GM23338 (cell line): ENCODE measurements at regions not wholly inside any gene's neighbourhood (a gene's known extent, or its start where the extent isn't known, plus 50 kb on each side); places are given as distances from the start of the nearest gene placed in this dataset.

ENCODE experiments used
- CREB1 ChIP-seq: fragments of 250-450 bp; sonication (Bioruptor Pico); IDR thresholded peaks from 2 replicates; pipeline ENCODE4 v1.5.0; 2020; ENCODE audit warnings: low read depth, mild to moderate bottlenecking, moderate library complexity
- EZH2 ChIP-seq: fragments of 200-600 bp; sonication (generic); IDR thresholded peaks from one replicate; pipeline ENCODE4 v1.8.0; 2017; ENCODE audit warnings: antibody characterized with exemption, mild to moderate bottlenecking, low read depth; ENCODE audit not compliant: unreplicated experiment
- EZH2phosphoT487 ChIP-seq: fragments of 200-600 bp; sonication (generic); IDR thresholded peaks from one replicate; pipeline ENCODE4 v1.8.1; 2018; ENCODE audit warnings: antibody characterized with exemption; ENCODE audit not compliant: unreplicated experiment
- JUNB ChIP-seq: IDR thresholded peaks from one replicate; pipeline ENCODE4 v1.6.1; 2016; ENCODE audit warnings: antibody characterized with exemption; ENCODE audit not compliant: unreplicated experiment
- NANOG ChIP-seq: IDR thresholded peaks from 2 replicates; pipeline ENCODE4 v1.6.1; 2016; ENCODE audit warnings: antibody characterized with exemption, borderline replicate concordance
- POLR2AphosphoS5 ChIP-seq: IDR thresholded peaks from 2 replicates; pipeline ENCODE4 v1.6.1; 2016; ENCODE audit warnings: antibody characterized with exemption, low read depth
- ZNF114 ChIP-seq: fragments of 250-450 bp; sonication (Bioruptor Pico); IDR thresholded peaks from 2 replicates; pipeline ENCODE4 v1.5.0; 2020; ENCODE audit warnings: mild to moderate bottlenecking, moderate library complexity
- ZNF331 ChIP-seq: fragments of 250-450 bp; sonication (Bioruptor Pico); IDR thresholded peaks from 2 replicates; pipeline ENCODE4 v1.5.0; 2020; ENCODE audit warnings: low read depth, mild to moderate bottlenecking, moderate library complexity
- TF ChIP-seq, protein P1 (sequence below), 2 experiments: fragments of 200-600 bp in 1 of 2; sonication (generic) in 1 of 2; conservative IDR thresholded peaks; 2 replicates each; pipeline versions ENCODE4 v1.5.1 to v1.6.1; 2016 to 2017; ENCODE audit warnings: antibody characterized with exemption in 2 of 2, low read depth in 2 of 2, mild to moderate bottlenecking in 2 of 2, moderate library complexity in 1 of 2
- TF ChIP-seq, protein P2 (sequence below): IDR thresholded peaks from one replicate; pipeline ENCODE4 v1.6.1; 2018; ENCODE audit warnings: antibody characterized with exemption; ENCODE audit not compliant: unreplicated experiment
- TF ChIP-seq, protein P3 (sequence below): fragments of 250-450 bp; sonication (Bioruptor Pico); IDR thresholded peaks from 2 replicates; pipeline ENCODE4 v1.5.0; 2020; ENCODE audit warnings: mild to moderate bottlenecking, moderate library complexity

DNA sequence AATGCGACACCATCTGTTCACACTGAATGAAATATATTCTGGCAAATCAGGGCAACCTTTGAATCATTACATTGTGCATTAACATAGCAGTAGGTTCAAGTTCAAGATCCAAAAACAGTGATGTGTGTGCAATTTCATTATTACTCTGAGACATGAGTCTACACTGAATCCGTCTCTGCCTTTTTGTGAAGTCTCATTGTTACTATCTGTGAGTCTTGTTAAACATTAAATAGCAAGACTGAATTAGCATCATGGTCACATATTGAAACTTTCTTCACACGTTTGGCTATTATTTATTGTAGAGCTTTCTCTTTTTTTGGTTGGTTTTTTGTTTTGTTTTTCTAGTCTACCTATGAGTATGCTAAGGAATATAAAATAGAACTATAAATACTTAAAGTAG, 117.1 kb upstream of the SLITRK5 start:
- TF ChIP-seq EZH2 (no peak), EZH2phosphoT487 (no peak), CREB1 (no peak), NANOG (no peak), POLR2AphosphoS5 (no peak), ZNF331 (no peak), ZNF114 (no peak), JUNB (no peak)
- TF ChIP-seq, protein P1, sequence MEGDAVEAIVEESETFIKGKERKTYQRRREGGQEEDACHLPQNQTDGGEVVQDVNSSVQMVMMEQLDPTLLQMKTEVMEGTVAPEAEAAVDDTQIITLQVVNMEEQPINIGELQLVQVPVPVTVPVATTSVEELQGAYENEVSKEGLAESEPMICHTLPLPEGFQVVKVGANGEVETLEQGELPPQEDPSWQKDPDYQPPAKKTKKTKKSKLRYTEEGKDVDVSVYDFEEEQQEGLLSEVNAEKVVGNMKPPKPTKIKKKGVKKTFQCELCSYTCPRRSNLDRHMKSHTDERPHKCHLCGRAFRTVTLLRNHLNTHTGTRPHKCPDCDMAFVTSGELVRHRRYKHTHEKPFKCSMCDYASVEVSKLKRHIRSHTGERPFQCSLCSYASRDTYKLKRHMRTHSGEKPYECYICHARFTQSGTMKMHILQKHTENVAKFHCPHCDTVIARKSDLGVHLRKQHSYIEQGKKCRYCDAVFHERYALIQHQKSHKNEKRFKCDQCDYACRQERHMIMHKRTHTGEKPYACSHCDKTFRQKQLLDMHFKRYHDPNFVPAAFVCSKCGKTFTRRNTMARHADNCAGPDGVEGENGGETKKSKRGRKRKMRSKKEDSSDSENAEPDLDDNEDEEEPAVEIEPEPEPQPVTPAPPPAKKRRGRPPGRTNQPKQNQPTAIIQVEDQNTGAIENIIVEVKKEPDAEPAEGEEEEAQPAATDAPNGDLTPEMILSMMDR (conservative IDR thresholded peaks at IDR 0.05; ENCODE audit: low read depth in 2 of 2): no peak
- TF ChIP-seq, protein P2, sequence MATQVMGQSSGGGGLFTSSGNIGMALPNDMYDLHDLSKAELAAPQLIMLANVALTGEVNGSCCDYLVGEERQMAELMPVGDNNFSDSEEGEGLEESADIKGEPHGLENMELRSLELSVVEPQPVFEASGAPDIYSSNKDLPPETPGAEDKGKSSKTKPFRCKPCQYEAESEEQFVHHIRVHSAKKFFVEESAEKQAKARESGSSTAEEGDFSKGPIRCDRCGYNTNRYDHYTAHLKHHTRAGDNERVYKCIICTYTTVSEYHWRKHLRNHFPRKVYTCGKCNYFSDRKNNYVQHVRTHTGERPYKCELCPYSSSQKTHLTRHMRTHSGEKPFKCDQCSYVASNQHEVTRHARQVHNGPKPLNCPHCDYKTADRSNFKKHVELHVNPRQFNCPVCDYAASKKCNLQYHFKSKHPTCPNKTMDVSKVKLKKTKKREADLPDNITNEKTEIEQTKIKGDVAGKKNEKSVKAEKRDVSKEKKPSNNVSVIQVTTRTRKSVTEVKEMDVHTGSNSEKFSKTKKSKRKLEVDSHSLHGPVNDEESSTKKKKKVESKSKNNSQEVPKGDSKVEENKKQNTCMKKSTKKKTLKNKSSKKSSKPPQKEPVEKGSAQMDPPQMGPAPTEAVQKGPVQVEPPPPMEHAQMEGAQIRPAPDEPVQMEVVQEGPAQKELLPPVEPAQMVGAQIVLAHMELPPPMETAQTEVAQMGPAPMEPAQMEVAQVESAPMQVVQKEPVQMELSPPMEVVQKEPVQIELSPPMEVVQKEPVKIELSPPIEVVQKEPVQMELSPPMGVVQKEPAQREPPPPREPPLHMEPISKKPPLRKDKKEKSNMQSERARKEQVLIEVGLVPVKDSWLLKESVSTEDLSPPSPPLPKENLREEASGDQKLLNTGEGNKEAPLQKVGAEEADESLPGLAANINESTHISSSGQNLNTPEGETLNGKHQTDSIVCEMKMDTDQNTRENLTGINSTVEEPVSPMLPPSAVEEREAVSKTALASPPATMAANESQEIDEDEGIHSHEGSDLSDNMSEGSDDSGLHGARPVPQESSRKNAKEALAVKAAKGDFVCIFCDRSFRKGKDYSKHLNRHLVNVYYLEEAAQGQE: no peak
- TF ChIP-seq, protein P3, sequence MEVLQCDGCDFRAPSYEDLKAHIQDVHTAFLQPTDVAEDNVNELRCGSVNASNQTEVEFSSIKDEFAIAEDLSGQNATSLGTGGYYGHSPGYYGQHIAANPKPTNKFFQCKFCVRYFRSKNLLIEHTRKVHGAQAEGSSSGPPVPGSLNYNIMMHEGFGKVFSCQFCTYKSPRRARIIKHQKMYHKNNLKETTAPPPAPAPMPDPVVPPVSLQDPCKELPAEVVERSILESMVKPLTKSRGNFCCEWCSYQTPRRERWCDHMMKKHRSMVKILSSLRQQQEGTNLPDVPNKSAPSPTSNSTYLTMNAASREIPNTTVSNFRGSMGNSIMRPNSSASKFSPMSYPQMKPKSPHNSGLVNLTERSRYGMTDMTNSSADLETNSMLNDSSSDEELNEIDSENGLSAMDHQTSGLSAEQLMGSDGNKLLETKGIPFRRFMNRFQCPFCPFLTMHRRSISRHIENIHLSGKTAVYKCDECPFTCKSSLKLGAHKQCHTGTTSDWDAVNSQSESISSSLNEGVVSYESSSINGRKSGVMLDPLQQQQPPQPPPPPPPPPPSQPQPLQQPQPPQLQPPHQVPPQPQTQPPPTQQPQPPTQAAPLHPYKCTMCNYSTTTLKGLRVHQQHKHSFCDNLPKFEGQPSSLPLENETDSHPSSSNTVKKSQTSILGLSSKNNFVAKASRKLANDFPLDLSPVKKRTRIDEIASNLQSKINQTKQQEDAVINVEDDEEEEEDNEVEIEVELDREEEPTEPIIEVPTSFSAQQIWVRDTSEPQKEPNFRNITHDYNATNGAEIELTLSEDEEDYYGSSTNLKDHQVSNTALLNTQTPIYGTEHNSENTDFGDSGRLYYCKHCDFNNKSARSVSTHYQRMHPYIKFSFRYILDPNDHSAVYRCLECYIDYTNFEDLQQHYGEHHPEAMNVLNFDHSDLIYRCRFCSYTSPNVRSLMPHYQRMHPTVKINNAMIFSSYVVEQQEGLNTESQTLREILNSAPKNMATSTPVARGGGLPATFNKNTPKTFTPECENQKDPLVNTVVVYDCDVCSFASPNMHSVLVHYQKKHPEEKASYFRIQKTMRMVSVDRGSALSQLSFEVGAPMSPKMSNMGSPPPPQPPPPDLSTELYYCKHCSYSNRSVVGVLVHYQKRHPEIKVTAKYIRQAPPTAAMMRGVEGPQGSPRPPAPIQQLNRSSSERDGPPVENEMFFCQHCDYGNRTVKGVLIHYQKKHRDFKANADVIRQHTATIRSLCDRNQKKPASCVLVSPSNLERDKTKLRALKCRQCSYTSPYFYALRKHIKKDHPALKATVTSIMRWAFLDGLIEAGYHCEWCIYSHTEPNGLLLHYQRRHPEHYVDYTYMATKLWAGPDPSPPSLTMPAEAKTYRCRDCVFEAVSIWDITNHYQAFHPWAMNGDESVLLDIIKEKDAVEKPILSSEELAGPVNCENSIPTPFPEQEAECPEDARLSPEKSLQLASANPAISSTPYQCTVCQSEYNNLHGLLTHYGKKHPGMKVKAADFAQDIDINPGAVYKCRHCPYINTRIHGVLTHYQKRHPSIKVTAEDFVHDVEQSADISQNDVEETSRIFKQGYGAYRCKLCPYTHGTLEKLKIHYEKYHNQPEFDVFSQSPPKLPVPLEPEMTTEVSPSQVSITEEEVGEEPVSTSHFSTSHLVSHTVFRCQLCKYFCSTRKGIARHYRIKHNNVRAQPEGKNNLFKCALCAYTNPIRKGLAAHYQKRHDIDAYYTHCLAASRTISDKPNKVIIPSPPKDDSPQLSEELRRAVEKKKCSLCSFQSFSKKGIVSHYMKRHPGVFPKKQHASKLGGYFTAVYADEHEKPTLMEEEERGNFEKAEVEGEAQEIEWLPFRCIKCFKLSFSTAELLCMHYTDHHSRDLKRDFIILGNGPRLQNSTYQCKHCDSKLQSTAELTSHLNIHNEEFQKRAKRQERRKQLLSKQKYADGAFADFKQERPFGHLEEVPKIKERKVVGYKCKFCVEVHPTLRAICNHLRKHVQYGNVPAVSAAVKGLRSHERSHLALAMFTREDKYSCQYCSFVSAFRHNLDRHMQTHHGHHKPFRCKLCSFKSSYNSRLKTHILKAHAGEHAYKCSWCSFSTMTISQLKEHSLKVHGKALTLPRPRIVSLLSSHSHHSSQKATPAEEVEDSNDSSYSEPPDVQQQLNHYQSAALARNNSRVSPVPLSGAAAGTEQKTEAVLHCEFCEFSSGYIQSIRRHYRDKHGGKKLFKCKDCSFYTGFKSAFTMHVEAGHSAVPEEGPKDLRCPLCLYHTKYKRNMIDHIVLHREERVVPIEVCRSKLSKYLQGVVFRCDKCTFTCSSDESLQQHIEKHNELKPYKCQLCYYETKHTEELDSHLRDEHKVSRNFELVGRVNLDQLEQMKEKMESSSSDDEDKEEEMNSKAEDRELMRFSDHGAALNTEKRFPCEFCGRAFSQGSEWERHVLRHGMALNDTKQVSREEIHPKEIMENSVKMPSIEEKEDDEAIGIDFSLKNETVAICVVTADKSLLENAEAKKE (CRISPR knock-in tag): no peak
